Mesodermal cell (in vitro differentiated cells): ENCODE measurements at regions not wholly inside any gene's neighbourhood (a gene's known extent, or its start where the extent isn't known, plus 50 kb on each side); places are given as distances from the start of the nearest gene placed in this dataset.
"Not testable (repeated sequence)": the region's sequence is repeated elsewhere in the genome, so short reads cannot be mapped to it uniquely, and the experiment has no call there.

Experiments used
- H3K27ac ChIP-seq: 2 replicates; pipeline ENCODE4 v1.7.0; 2013; ENCODE audit warnings: mild to moderate bottlenecking, low read depth, low read length, moderate library complexity; ENCODE audit not compliant: severe bottlenecking
- H3K36me3 ChIP-seq: 2 replicates; pipeline ENCODE4 v1.7.1; 2013; ENCODE audit warnings: mild to moderate bottlenecking, low read length, moderate library complexity; ENCODE audit not compliant: control insufficient read depth, insufficient read depth
- H3K4me1 ChIP-seq: one replicate; pipeline ENCODE4 v1.7.1; 2013; ENCODE audit warnings: mild to moderate bottlenecking, low read length; ENCODE audit not compliant: insufficient read depth, control insufficient read depth, poor library complexity, severe bottlenecking
- H3K4me3 ChIP-seq: 2 replicates; pipeline ENCODE4 v1.7.0; 2013; ENCODE audit warnings: low read length, control low read depth, mild to moderate bottlenecking; ENCODE audit not compliant: insufficient read depth, poor library complexity, severe bottlenecking; ENCODE audit errors: extremely low read depth
- H3K9me3 ChIP-seq: 2 replicates; pipeline ENCODE4 v1.7.1; 2013; ENCODE audit warnings: mild to moderate bottlenecking, low read length, moderate library complexity; ENCODE audit not compliant: control insufficient read depth
- WGBS, 2 experiments: methylation state at CpG; one replicate each; pipeline ENCODE4 v1.1.5; 2013; ENCODE audit warnings: missing lambda C conversion rate in 2 of 2; ENCODE audit not compliant: insufficient coverage in 2 of 2; 5-methylcytosine and 5-hydroxymethylcytosine counted together

- Histone ChIP-seq H3K4me3 (no peak overlapping the region), H3K4me1 (peaks cover 15% of the 10 kb centered on the region), H3K27ac (no peak overlapping the region), H3K9me3 (no peaks in the 10 kb centered on the region), H3K36me3 (no peaks in the 10 kb centered on the region)
- WGBS, 2 experiments, result 67 to 100% methylated on average over 1 of the region's 1 CpG
These were observed 405.3 kb downstream of the MAFB start for GRCh38 chr20:40283689-40284088.

- WGBS, 2 experiments, result 74 to 100% methylated on average over 1 to 2 of the region's 2 CpGs
- Histone ChIP-seq H3K36me3 (no peaks in the 10 kb centered on the region), H3K4me3 (no peak overlapping the region), H3K4me1 (peaks cover 22% of the 10 kb centered on the region), H3K9me3 (no peaks in the 10 kb centered on the region), H3K27ac (no peak overlapping the region)
These were observed 406.1 kb downstream of the MAFB start for GRCh38 chr20:40282941-40283340.

- H3K36me3 ChIP-seq, result no peaks in the 10 kb centered on the region
- H3K27ac ChIP-seq, result no peak overlapping the region
- H3K9me3 ChIP-seq, result no peaks in the 10 kb centered on the region
- 100% methylated on average over 1 of the region's 2 CpGs for WGBS, 2 experiments
- peaks cover 26% of the 10 kb centered on the region for H3K4me1 ChIP-seq
- no peak overlapping the region for H3K4me3 ChIP-seq
These were observed 406.5 kb downstream of the MAFB start for GRCh38 chr20:40282541-40282940.

GRCh38 chr20:40280616-40281015, 408.4 kb downstream of the MAFB start:
- 93 to 94% methylated on average over 4 of the region's 4 CpGs for WGBS, 2 experiments
- H3K4me1 ChIP-seq, result peaks cover 37% of the 10 kb centered on the region
- H3K4me3 ChIP-seq, result no peak overlapping the region
- H3K36me3 ChIP-seq, result no peaks in the 10 kb centered on the region
- H3K9me3 ChIP-seq, result no peaks in the 10 kb centered on the region
- H3K27ac ChIP-seq, result no peak overlapping the region

GRCh38 chr20:40279390-40279789, 409.6 kb downstream of the MAFB start:
- H3K27ac ChIP-seq, result peak overlapping the region; percentile 91
- no peaks in the 10 kb centered on the region for H3K9me3 ChIP-seq
- no peak overlapping the region for H3K4me3 ChIP-seq
- 43 to 57% methylated on average over 1 of the region's 1 CpG for WGBS, 2 experiments
- H3K36me3 ChIP-seq, result no peaks in the 10 kb centered on the region
- peaks cover 44% of the 10 kb centered on the region for H3K4me1 ChIP-seq

- WGBS, 2 experiments, result 90% methylated on average over 2 of the region's 3 CpGs; no CpG with 5 or more reads in 1 of the 2 experiments
- H3K4me1 ChIP-seq, result peaks cover 44% of the 10 kb centered on the region
- no peaks in the 10 kb centered on the region for H3K9me3 ChIP-seq
- H3K4me3 ChIP-seq, result no peak overlapping the region
- H3K36me3 ChIP-seq, result no peaks in the 10 kb centered on the region
- peak overlapping the region; percentile 91 for H3K27ac ChIP-seq
These were observed 410.4 kb downstream of the MAFB start for GRCh38 chr20:40278673-40279072.

- Histone ChIP-seq H3K27ac (no peak overlapping the region), H3K4me3 (no peak overlapping the region), H3K9me3 (no peaks in the 10 kb centered on the region), H3K36me3 (no peaks in the 10 kb centered on the region), H3K4me1 (peaks cover 44% of the 10 kb centered on the region)
- 88 to 95% methylated on average over 3 to 4 of the region's 4 CpGs for WGBS, 2 experiments
These were observed 412.7 kb downstream of the MAFB start for GRCh38 chr20:40276301-40276700.

GRCh38 chr20:40275738-40276137, 413.3 kb downstream of the MAFB start:
- H3K9me3 ChIP-seq, result no peaks in the 10 kb centered on the region
- no peak overlapping the region for H3K27ac ChIP-seq
- 57 to 93% methylated on average over 3 to 7 of the region's 10 CpGs for WGBS, 2 experiments
- peaks cover 43% of the 10 kb centered on the region for H3K4me1 ChIP-seq
- H3K36me3 ChIP-seq, result no peaks in the 10 kb centered on the region
- H3K4me3 ChIP-seq, result no peak overlapping the region

GRCh38 chr20:40274912-40275533, 414.0 kb downstream of the MAFB start:
- H3K36me3 ChIP-seq, result no peaks in the 10 kb centered on the region
- 39 to 60% methylated on average over 2 of the region's 3 CpGs for WGBS, 2 experiments

GRCh38 chr20:40269274-40269673, 419.8 kb downstream of the MAFB start:
- not testable (repeated sequence) for H3K36me3 ChIP-seq, H3K9me3 ChIP-seq, H3K27ac ChIP-seq, H3K4me1 ChIP-seq, H3K4me3 ChIP-seq
- 50% methylated on average over 3 of the region's 11 CpGs; no CpG with 5 or more reads in 1 of the 2 experiments for WGBS, 2 experiments

More at GRCh38 chr20:40274912-40275533, 414.0 kb downstream of the MAFB start:
- no peak overlapping the region for H3K4me3 ChIP-seq
- no peaks in the 10 kb centered on the region for H3K9me3 ChIP-seq
- H3K4me1 ChIP-seq, result peaks cover 40% of the 10 kb centered on the region
- H3K27ac ChIP-seq, result no peak overlapping the region

- Histone ChIP-seq H3K27ac (no peak overlapping the region), H3K36me3 (no peaks in the 10 kb centered on the region)
- no CpG with 5 or more reads among the region's 3 CpGs for WGBS, 2 experiments
These were observed 420.5 kb downstream of the MAFB start for GRCh38 chr20:40268321-40269075.

More at GRCh38 chr20:40268321-40269075, 420.5 kb downstream of the MAFB start:
- peaks cover 4% of the 10 kb centered on the region for H3K4me1 ChIP-seq
- no peaks in the 10 kb centered on the region for H3K9me3 ChIP-seq
- no peak overlapping the region for H3K4me3 ChIP-seq
